ENCODE measurements at regions not wholly inside any gene's neighbourhood (a gene's known extent, or its start where the extent isn't known, plus 50 kb on each side); places are given as distances from the start of the nearest gene placed in this dataset.

GRCh38 chr3:69674752-69675151, 64.5 kb upstream of the MITF start:
- TF ChIP-seq POLR2AphosphoS2 (conservative IDR thresholded peaks at IDR 0.05; ENCODE audit: low read length) (no peak), NR3C1 (IDR thresholded peaks at IDR 0.05) (no peak), REST (IDR thresholded peaks at IDR 0.05) (no peak), POLR2A (IDR thresholded peaks at IDR 0.05; ENCODE audit: low read length) (no peak), CTCF (IDR thresholded peaks at IDR 0.05) (no peak), ESRRA (IDR thresholded peaks at IDR 0.05; ENCODE audit: borderline replicate concordance, low read length) (no peak), KDM5A (IDR thresholded peaks at IDR 0.05) (no peak), NPAS2 (CRISPR knock-in tag; IDR thresholded peaks at IDR 0.05; ENCODE audit: borderline replicate concordance) (no peak)
- TF ChIP-seq, protein P1, sequence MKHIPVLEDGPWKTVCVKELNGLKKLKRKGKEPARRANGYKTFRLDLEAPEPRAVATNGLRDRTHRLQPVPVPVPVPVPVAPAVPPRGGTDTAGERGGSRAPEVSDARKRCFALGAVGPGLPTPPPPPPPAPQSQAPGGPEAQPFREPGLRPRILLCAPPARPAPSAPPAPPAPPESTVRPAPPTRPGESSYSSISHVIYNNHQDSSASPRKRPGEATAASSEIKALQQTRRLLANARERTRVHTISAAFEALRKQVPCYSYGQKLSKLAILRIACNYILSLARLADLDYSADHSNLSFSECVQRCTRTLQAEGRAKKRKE (CRISPR knock-in tag; IDR thresholded peaks at IDR 0.05; ENCODE audit: low read depth), result no peak
